Loucy (cell line): ENCODE measurements at regions not wholly inside any gene's neighbourhood (a gene's known extent, or its start where the extent isn't known, plus 50 kb on each side); places are given as distances from the start of the nearest gene placed in this dataset.

Experiments used
- H2AFZ ChIP-seq: fragments of 200-600 bp; sonication (generic); 2 replicates; pipeline ENCODE4 v1.6.0; 2016; ENCODE audit warnings: antibody characterized with exemption, mild to moderate bottlenecking, low read length, moderate library complexity
- H3F3A ChIP-seq: fragments of 200-600 bp; 2 replicates; pipeline ENCODE4 v1.6.0; 2016; ENCODE audit warnings: antibody characterized with exemption, low read depth, mild to moderate bottlenecking
- H3K27me3 ChIP-seq: fragments of 200-600 bp; sonication (generic); 2 replicates; pipeline ENCODE4 v1.6.1; 2014; ENCODE audit warnings: low read length, mild to moderate bottlenecking; ENCODE audit not compliant: insufficient read depth, poor library complexity, severe bottlenecking
- H3K36me3 ChIP-seq: fragments of 200-600 bp; sonication (generic); 2 replicates; pipeline ENCODE4 v1.6.1; 2016; ENCODE audit warnings: low read length; ENCODE audit not compliant: insufficient read depth
- H3K4me1 ChIP-seq: fragments of 200-600 bp; sonication (generic); 2 replicates; pipeline ENCODE4 v1.5.1; 2014; ENCODE audit warnings: low read length, mild to moderate bottlenecking; ENCODE audit not compliant: insufficient read depth, poor library complexity, severe bottlenecking
- H3K4me2 ChIP-seq: fragments of 200-600 bp; sonication (generic); 2 replicates; pipeline ENCODE4 v1.6.0; 2014; ENCODE audit warnings: antibody characterized with exemption, low read length, low read depth, mild to moderate bottlenecking; ENCODE audit not compliant: poor library complexity, severe bottlenecking
- H3K4me3 ChIP-seq: fragments of 200-600 bp; sonication (generic); 2 replicates; pipeline ENCODE4 v1.5.1; 2014; ENCODE audit warnings: low read length, mild to moderate bottlenecking, mixed read lengths; ENCODE audit not compliant: poor library complexity, severe bottlenecking
- H3K79me2 ChIP-seq: fragments of 200-600 bp; sonication (generic); 2 replicates; pipeline ENCODE4 v1.6.1; 2014; ENCODE audit warnings: low read length; ENCODE audit not compliant: insufficient read depth
- H3K9ac ChIP-seq: fragments of 200-600 bp; sonication (generic); 2 replicates; pipeline ENCODE4 v1.6.0; 2014; ENCODE audit warnings: mild to moderate bottlenecking, low read depth, low read length, moderate library complexity; ENCODE audit not compliant: poor library complexity, severe bottlenecking
- H3K9me2 ChIP-seq: fragments of 200-600 bp; sonication (generic); replicated peaks from 2 replicates; pipeline ENCODE4 v1.6.1; 2016; ENCODE audit warnings: low read depth, low read length, mixed read lengths
- H3K9me3 ChIP-seq: fragments of 200-600 bp; sonication (generic); 2 replicates; pipeline ENCODE4 v1.6.1; 2014; ENCODE audit warnings: mild to moderate bottlenecking, antibody characterized with exemption, low read length, low read depth; ENCODE audit not compliant: insufficient read depth
- H4K20me1 ChIP-seq: fragments of 200-600 bp; sonication (generic); 2 replicates; pipeline ENCODE4 v1.6.0; 2014; ENCODE audit warnings: antibody characterized with exemption, low read length, mild to moderate bottlenecking; ENCODE audit not compliant: insufficient read depth, poor library complexity, severe bottlenecking
- EZH2phosphoT487 ChIP-seq: fragments of 200-600 bp; IDR thresholded peaks from 2 replicates; pipeline ENCODE4 v1.6.1; 2018; ENCODE audit warnings: antibody characterized with exemption, mild to moderate bottlenecking, moderate library complexity, borderline replicate concordance
- TF ChIP-seq, protein P1 (sequence below): fragments of 200-600 bp; sonication (generic); conservative IDR thresholded peaks from 2 replicates; pipeline ENCODE4 v1.5.1; 2014; ENCODE audit warnings: mild to moderate bottlenecking, antibody characterized with exemption, low read length

DNA sequence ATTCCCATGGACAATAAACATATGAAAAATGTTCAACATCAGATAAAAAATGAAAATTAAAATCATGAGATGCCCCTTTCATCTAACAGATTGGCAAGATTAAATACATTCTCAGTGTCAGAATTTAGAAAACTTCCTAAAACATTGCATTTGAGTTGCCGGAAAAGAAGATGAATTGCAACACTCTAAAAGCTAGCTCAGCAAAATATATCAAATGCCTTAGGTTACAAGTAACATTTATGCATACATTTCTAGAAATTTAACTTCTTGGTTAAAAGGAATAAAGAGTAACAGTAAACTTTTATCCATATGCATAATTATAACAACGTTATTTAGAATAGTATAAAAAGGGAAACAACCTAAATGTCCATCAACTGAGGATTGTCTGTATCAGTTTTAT lies 239.0 kb downstream of the PMP22 start:
- Histone ChIP-seq H3K36me3 (no peaks in the 10 kb centered on the region), H3K9me3 (no peaks in the 10 kb centered on the region), H2AFZ (no peak overlapping the region), H4K20me1 (no peaks in the 10 kb centered on the region), H3K4me3 (no peak overlapping the region), H3K4me1 (no peaks in the 10 kb centered on the region), H3K79me2 (no peaks in the 10 kb centered on the region), H3K27me3 (no peaks in the 10 kb centered on the region), H3F3A (no peaks in the 10 kb centered on the region), H3K9me2 (no peaks in the 10 kb centered on the region), H3K4me2 (no peak overlapping the region), H3K9ac (no peak overlapping the region)
- TF ChIP-seq, protein P1, sequence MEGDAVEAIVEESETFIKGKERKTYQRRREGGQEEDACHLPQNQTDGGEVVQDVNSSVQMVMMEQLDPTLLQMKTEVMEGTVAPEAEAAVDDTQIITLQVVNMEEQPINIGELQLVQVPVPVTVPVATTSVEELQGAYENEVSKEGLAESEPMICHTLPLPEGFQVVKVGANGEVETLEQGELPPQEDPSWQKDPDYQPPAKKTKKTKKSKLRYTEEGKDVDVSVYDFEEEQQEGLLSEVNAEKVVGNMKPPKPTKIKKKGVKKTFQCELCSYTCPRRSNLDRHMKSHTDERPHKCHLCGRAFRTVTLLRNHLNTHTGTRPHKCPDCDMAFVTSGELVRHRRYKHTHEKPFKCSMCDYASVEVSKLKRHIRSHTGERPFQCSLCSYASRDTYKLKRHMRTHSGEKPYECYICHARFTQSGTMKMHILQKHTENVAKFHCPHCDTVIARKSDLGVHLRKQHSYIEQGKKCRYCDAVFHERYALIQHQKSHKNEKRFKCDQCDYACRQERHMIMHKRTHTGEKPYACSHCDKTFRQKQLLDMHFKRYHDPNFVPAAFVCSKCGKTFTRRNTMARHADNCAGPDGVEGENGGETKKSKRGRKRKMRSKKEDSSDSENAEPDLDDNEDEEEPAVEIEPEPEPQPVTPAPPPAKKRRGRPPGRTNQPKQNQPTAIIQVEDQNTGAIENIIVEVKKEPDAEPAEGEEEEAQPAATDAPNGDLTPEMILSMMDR, result no peak
- TF ChIP-seq EZH2phosphoT487, result no peak

DNA sequence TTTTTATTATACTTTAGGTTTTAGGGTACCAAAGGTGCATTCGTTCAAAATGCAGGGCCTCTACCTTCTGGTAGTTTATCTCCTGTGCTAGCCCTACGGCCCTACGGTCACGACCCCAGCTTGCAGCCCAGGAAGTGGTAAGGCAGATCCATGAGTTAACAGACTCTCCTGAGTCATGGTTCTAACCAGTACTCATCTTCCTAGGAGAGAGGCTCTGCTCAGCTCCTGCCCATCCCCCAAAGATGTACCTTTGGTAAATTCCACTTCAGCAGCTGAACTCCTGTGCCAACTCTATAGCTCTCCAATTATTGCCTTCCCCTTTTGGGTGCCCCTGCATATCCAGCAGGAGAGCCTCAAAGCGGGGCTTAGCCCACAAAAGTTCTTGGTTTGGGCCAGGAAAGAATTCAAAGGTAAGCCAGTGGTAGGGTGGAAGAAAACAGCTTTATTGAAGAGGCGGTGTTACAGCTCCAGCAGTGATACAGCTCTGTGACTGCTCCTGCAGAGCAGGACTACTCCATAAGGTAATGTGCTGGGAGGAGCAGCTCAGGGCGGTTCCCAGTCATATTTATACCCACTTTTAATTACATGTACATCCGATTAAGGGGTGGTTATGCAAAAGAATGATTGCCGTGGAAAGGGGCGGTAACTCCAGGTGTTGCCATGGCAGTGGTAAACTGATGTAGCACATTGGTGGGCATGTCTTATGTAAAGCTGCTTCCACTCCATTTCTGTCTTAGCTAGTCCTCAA lies 241.4 kb downstream of the PMP22 start:
- no peaks in the 10 kb centered on the region for H3K4me1 ChIP-seq
- no peaks in the 10 kb centered on the region for H3K36me3 ChIP-seq
- H4K20me1 ChIP-seq, result no peaks in the 10 kb centered on the region
- H3K9me3 ChIP-seq, result no peaks in the 10 kb centered on the region
- no peaks in the 10 kb centered on the region for H3K9me2 ChIP-seq
- no peaks in the 10 kb centered on the region for H3K27me3 ChIP-seq
- H3K4me3 ChIP-seq, result no peak overlapping the region
- no peak for TF ChIP-seq EZH2phosphoT487
- TF ChIP-seq, protein P1, result no peak
- no peak overlapping the region for H3K9ac ChIP-seq
- no peak overlapping the region for H3K4me2 ChIP-seq
- H2AFZ ChIP-seq, result no peak overlapping the region
- H3F3A ChIP-seq, result no peaks in the 10 kb centered on the region
- H3K79me2 ChIP-seq, result no peaks in the 10 kb centered on the region

DNA sequence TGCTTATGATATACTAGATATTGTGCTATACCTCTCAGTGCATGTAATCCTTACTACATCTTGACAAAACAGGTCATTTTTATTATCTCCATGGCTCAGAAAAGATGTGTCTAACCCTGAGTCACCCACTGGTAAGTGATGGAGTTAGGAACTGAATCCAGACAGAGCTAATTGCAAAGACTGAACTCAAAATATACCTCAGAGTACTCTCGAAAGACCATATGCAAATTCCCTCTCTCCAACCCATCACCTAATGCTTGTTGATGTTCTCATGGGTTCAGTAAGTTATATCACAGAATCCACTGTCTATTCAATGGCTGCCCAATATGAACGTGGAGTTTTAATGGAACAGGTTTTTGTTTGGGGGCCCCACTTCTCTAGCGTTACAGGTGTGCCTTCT lies 246.0 kb downstream of the PMP22 start:
- Histone ChIP-seq H4K20me1 (no peaks in the 10 kb centered on the region), H3K9ac (no peak overlapping the region), H3K36me3 (no peaks in the 10 kb centered on the region), H2AFZ (no peak overlapping the region), H3F3A (no peaks in the 10 kb centered on the region), H3K4me2 (no peak overlapping the region), H3K27me3 (no peaks in the 10 kb centered on the region), H3K9me3 (no peaks in the 10 kb centered on the region), H3K4me1 (no peaks in the 10 kb centered on the region), H3K4me3 (no peak overlapping the region), H3K9me2 (no peaks in the 10 kb centered on the region), H3K79me2 (no peaks in the 10 kb centered on the region)
- no peak for TF ChIP-seq EZH2phosphoT487
- TF ChIP-seq, protein P1, result no peak
